ENCODE measurements at regions not wholly inside any gene's neighbourhood (a gene's known extent, or its start where the extent isn't known, plus 50 kb on each side); places are given as distances from the start of the nearest gene placed in this dataset.

- H3K27me3 ChIP-seq = no peaks in the 10 kb centered on the region
- H3K9me3 ChIP-seq = no peaks in the 10 kb centered on the region
Observed at GRCh38 chr15:60215225-60215963, 182.4 kb downstream of the ANXA2 start.

GRCh38 chr15:60217161-60217560 is 180.6 kb downstream of the ANXA2 start:
- Histone ChIP-seq H3K9me3 (no peaks in the 10 kb centered on the region), H3K27me3 (no peaks in the 10 kb centered on the region), H3K27ac (no peak overlapping the region), H3K4me3 (ENCODE audit: low read depth in 1 of 2, low read length in 1 of 2) (no peak overlapping the region), H3K36me3 (no peaks in the 10 kb centered on the region), H3K4me1 (ENCODE audit: control insufficient read depth in 1 of 2, insufficient read depth in 1 of 2, low read depth in 1 of 2, low read length in 1 of 2) (no peaks in the 10 kb centered on the region)
- TF ChIP-seq, protein P1, sequence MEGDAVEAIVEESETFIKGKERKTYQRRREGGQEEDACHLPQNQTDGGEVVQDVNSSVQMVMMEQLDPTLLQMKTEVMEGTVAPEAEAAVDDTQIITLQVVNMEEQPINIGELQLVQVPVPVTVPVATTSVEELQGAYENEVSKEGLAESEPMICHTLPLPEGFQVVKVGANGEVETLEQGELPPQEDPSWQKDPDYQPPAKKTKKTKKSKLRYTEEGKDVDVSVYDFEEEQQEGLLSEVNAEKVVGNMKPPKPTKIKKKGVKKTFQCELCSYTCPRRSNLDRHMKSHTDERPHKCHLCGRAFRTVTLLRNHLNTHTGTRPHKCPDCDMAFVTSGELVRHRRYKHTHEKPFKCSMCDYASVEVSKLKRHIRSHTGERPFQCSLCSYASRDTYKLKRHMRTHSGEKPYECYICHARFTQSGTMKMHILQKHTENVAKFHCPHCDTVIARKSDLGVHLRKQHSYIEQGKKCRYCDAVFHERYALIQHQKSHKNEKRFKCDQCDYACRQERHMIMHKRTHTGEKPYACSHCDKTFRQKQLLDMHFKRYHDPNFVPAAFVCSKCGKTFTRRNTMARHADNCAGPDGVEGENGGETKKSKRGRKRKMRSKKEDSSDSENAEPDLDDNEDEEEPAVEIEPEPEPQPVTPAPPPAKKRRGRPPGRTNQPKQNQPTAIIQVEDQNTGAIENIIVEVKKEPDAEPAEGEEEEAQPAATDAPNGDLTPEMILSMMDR (IDR thresholded peaks at IDR 0.05) = no peak

More at GRCh38 chr15:60215225-60215963, 182.4 kb downstream of the ANXA2 start:
- no peak overlapping the region for H3K4me3 ChIP-seq (ENCODE audit: low read depth in 1 of 2, low read length in 1 of 2)
- no peaks in the 10 kb centered on the region for H3K36me3 ChIP-seq
- H3K4me1 ChIP-seq (ENCODE audit: control insufficient read depth in 1 of 2, insufficient read depth in 1 of 2, low read depth in 1 of 2, low read length in 1 of 2) = no peaks in the 10 kb centered on the region
- no peak overlapping the region for H3K27ac ChIP-seq
- TF ChIP-seq, protein P1 (IDR thresholded peaks at IDR 0.05) = no peak

DNA sequence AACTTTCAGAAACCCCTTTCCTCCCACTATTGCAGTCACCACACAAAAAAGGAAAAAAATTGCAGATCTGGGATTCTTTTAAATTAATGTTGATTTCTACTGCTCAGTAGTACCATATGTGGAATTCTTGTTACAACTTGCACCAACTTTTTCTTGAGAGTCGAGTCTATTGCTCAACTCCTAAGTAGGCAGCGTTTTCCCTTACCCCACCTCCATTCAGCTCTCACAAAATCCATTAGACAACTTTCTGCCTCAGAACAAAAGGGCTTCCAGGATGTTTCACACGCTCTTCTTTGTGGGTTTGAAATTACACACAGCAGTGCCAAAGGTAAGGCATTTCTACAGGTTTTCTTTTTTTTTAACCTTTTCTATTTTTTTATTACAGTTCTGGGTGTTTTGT is 179.5 kb downstream of the ANXA2 start:
- TF ChIP-seq, protein P1 (IDR thresholded peaks at IDR 0.05) = no peak
- Histone ChIP-seq H3K4me3 (ENCODE audit: low read depth in 1 of 2, low read length in 1 of 2) (no peak overlapping the region), H3K27ac (no peak overlapping the region), H3K36me3 (no peaks in the 10 kb centered on the region), H3K4me1 (ENCODE audit: control insufficient read depth in 1 of 2, insufficient read depth in 1 of 2, low read depth in 1 of 2, low read length in 1 of 2) (no peaks in the 10 kb centered on the region), H3K9me3 (no peaks in the 10 kb centered on the region), H3K27me3 (no peaks in the 10 kb centered on the region)

DNA sequence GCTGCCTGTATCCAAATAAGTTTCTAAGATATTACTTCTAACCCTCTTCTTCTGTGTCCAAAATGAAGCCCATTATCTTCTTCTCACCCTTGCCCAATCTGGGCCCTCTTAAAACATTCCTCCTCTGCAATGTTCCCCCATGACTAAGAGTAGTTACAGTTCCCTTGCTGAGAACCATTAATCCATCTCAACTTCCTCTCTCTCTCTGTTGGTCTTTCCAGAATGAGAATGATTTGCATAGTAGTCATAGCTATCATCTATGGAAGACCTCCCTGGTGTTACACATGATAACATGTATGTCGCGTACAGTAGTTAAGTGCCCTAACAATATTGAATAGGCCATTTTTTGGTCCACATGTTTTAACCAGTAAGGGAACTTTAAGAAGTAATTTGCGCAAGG is 177.9 kb downstream of the ANXA2 start:
- Histone ChIP-seq H3K4me3 (ENCODE audit: low read depth in 1 of 2, low read length in 1 of 2) (no peak overlapping the region), H3K4me1 (ENCODE audit: control insufficient read depth in 1 of 2, insufficient read depth in 1 of 2, low read depth in 1 of 2, low read length in 1 of 2) (no peaks in the 10 kb centered on the region), H3K27me3 (no peaks in the 10 kb centered on the region), H3K36me3 (no peaks in the 10 kb centered on the region), H3K9me3 (no peaks in the 10 kb centered on the region), H3K27ac (no peak overlapping the region)
- TF ChIP-seq, protein P1 (IDR thresholded peaks at IDR 0.05) = no peak

DNA sequence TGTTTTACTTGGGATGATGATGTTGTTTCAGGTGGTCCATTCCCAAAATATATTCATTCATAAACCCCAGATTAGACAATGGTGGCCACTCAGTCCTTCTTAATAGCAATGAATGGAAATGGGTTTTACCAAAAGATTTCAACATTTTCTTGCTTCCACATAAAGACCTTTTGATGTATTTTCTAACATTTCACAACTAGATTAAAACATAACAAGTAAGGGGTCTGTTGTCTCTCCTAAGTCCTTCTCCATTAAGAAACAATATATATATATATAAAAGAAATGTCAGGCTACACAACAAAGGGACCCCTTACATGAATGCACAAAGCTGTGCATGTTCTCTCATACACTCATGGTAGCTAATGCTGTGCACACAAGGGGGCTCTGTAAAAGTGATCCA is 176.4 kb downstream of the ANXA2 start:
- H3K4me3 ChIP-seq (ENCODE audit: low read depth in 1 of 2, low read length in 1 of 2) = no peak overlapping the region
- no peak overlapping the region for H3K27ac ChIP-seq
- H3K4me1 ChIP-seq (ENCODE audit: control insufficient read depth in 1 of 2, insufficient read depth in 1 of 2, low read depth in 1 of 2, low read length in 1 of 2) = no peaks in the 10 kb centered on the region
- H3K27me3 ChIP-seq = no peaks in the 10 kb centered on the region
- no peaks in the 10 kb centered on the region for H3K9me3 ChIP-seq
- TF ChIP-seq, protein P1 (IDR thresholded peaks at IDR 0.05) = no peak
- H3K36me3 ChIP-seq = no peaks in the 10 kb centered on the region
